K562 (cell line): ENCODE measurements at regions not wholly inside any gene's neighbourhood (a gene's known extent, or its start where the extent isn't known, plus 50 kb on each side); places are given as distances from the start of the nearest gene placed in this dataset.

ENCODE experiments used
- ARNT ChIP-seq, 2 experiments: fragments of 450-650 bp; IDR thresholded peaks; 2 replicates each; pipeline ENCODE4 v1.6.1; 2016; ENCODE audit warnings: mild to moderate bottlenecking in 1 of 2
- CTCF ChIP-seq, 3 experiments: IDR thresholded peaks in 2 of 3; conservative IDR thresholded peaks in 1 of 3; 2 replicates each; pipeline ENCODE4 v1.5.1; 2011 to 2012; ENCODE audit warnings: low read length in 3 of 3, mild to moderate bottlenecking in 3 of 3, control low read depth in 2 of 3, improper control_type of control experiment in 1 of 3, inconsistent platforms in 1 of 3, low read depth in 1 of 3, mixed read lengths in 1 of 3, moderate library complexity in 1 of 3; ENCODE audit not compliant: insufficient read depth in 2 of 3
- ELF1 ChIP-seq: fragments of 200-800 bp; sonication (Bioruptor generic); IDR thresholded peaks from 2 replicates; pipeline ENCODE4 v1.6.1; 2016; ENCODE audit warnings: missing genetic modification characterization, missing compliant biosample characterization
- ESRRA ChIP-seq: fragments of 450-650 bp; IDR thresholded peaks from 2 replicates; pipeline ENCODE4 v1.6.1; 2014; ENCODE audit warnings: low read depth, mild to moderate bottlenecking, moderate library complexity, borderline replicate concordance
- HCFC1 ChIP-seq: IDR thresholded peaks from 2 replicates; pipeline ENCODE4 v1.6.1; 2012; ENCODE audit warnings: low read depth, low read length, improper control_type of control experiment
- HMGXB4 ChIP-seq: sonication (generic); formaldehyde crosslinking; IDR thresholded peaks from 2 replicates; pipeline ENCODE4 v1.8.1; 2023; ENCODE audit warnings: mild to moderate bottlenecking, missing genetic modification reagents
- IFI16 ChIP-seq: fragments of 250-450 bp; sonication (Bioruptor Pico); IDR thresholded peaks from 2 replicates; pipeline ENCODE4 v2.1.2; 2022; ENCODE audit warnings: mild to moderate bottlenecking, inconsistent platforms
- MYNN ChIP-seq, 2 experiments: sonication (generic); formaldehyde crosslinking in 1 of 2; IDR thresholded peaks; 2 replicates each; pipeline versions ENCODE4 v1.5.0 to v1.6.1; 2016 to 2020; ENCODE audit warnings: antibody characterized with exemption in 1 of 2, missing genetic modification reagents in 1 of 2
- NR4A1 ChIP-seq, 2 experiments: fragments of 250-450 bp in 1 of 2; fragments of 450-650 bp in 1 of 2; sonication (Bioruptor Pico) in 1 of 2; IDR thresholded peaks; 2 replicates each; pipeline versions ENCODE4 v1.4.0 to v1.6.1; 2016 to 2020; ENCODE audit warnings: mild to moderate bottlenecking in 2 of 2, missing compliant biosample characterization in 1 of 2, missing genetic modification characterization in 1 of 2, moderate library complexity in 1 of 2
- POLR2AphosphoS5 ChIP-seq: IDR thresholded peaks from 2 replicates; pipeline ENCODE4 v1.6.1; 2011; ENCODE audit warnings: mild to moderate bottlenecking, low read depth, low read length, moderate library complexity; ENCODE audit not compliant: control insufficient read depth, insufficient read depth
- RAD21 ChIP-seq, 2 experiments: fragments of 250-450 bp in 1 of 2; fragments of 450-650 bp in 1 of 2; sonication (Bioruptor Pico) in 1 of 2; formaldehyde crosslinking in 1 of 2; IDR thresholded peaks in 1 of 2; conservative IDR thresholded peaks in 1 of 2; 2 replicates each; pipeline versions ENCODE4 v1.4.0 to v1.8.0; 2020 to 2022; ENCODE audit warnings: mild to moderate bottlenecking in 2 of 2, moderate library complexity in 1 of 2
- RBM22 ChIP-seq: fragments of 200-400 bp; formaldehyde crosslinking; IDR thresholded peaks from 2 replicates; pipeline ENCODE4 v1.6.1; 2018; ENCODE audit warnings: low read length, low read depth; ENCODE audit not compliant: poor library complexity, severe bottlenecking
- ZEB2 ChIP-seq: fragments of 450-650 bp; IDR thresholded peaks from 2 replicates; pipeline ENCODE4 v1.6.1; 2016
- ZNF384 ChIP-seq: IDR thresholded peaks from 2 replicates; pipeline ENCODE4 v1.6.1; 2012; ENCODE audit warnings: low read depth, low read length, improper control_type of control experiment

DNA sequence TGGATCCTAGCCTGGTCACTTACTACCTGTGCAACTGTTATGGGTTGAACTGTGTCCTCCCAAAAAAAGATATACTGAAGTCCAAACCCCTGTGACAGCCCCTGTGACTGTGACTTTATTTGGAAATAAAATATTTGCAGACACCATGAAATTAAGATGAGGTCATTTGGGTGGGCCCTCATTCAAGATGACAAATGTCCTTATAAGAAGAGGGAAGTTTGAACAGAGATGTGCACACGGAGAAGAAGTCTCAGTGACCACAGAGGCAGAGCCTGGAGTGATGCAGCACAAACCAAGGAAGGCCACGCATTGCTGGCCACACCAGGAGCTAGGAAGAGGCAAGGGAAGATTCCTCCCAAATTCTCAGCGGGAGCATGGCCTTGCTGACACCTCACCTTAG is 249.7 kb upstream of the RUNX1 start:
- TF ChIP-seq POLR2AphosphoS5, result no peak
- TF ChIP-seq HMGXB4, result no peak
- no peak for TF ChIP-seq ESRRA
- no peak for TF ChIP-seq NR4A1 (CRISPR knock-in tag; IDR thresholded peaks at IDR 0.05)
- TF ChIP-seq NR4A1 (tag; IDR thresholded peaks at IDR 0.05), result no peak
- no peak for TF ChIP-seq CTCF (IDR thresholded peaks at IDR 0.05 in 2 of 3, conservative IDR thresholded peaks at IDR 0.05 in 1 of 3; ENCODE audit: insufficient read depth in 2 of 3, low read depth in 1 of 3, low read length in 3 of 3)
- no peak for TF ChIP-seq ZNF384
- TF ChIP-seq ARNT (IDR thresholded peaks at IDR 0.05), result no peak
- TF ChIP-seq RBM22, result no peak
- TF ChIP-seq MYNN (IDR thresholded peaks at IDR 0.05), result no peak
- no peak for TF ChIP-seq MYNN (CRISPR knock-in tag; IDR thresholded peaks at IDR 0.05)
- no peak for TF ChIP-seq HCFC1
- no peak for TF ChIP-seq ZEB2
- no peak for TF ChIP-seq RAD21 (CRISPR knock-in tag; conservative IDR thresholded peaks at IDR 0.05 in 1 of 2, IDR thresholded peaks at IDR 0.05 in 1 of 2)
- no peak for TF ChIP-seq IFI16
- no peak for TF ChIP-seq ELF1 (tag)
